HEK293T (cell line): ENCODE measurements at regions not wholly inside any gene's neighbourhood (a gene's known extent, or its start where the extent isn't known, plus 50 kb on each side); places are given as distances from the start of the nearest gene placed in this dataset.

Source experiments
- LEF1 ChIP-seq: fragments of 450-650 bp; IDR thresholded peaks from 2 replicates; pipeline ENCODE4 v1.6.1; 2017; ENCODE audit warnings: mild to moderate bottlenecking, borderline replicate concordance
- NFRKB ChIP-seq: fragments of 450-650 bp; IDR thresholded peaks from 2 replicates; pipeline ENCODE4 v1.6.1; 2016; ENCODE audit warnings: mild to moderate bottlenecking, moderate library complexity
- SP1 ChIP-seq: fragments of 450-650 bp; IDR thresholded peaks from 2 replicates; pipeline ENCODE4 v1.6.1; 2017

GRCh38 chr15:45751629-45752028 lies 116.8 kb downstream of the SQOR start:
- TF ChIP-seq LEF1 (no peak), NFRKB (no peak), SP1 (no peak)
